GM18873 (cell line): ENCODE measurements at regions not wholly inside any gene's neighbourhood (a gene's known extent, or its start where the extent isn't known, plus 50 kb on each side); places are given as distances from the start of the nearest gene placed in this dataset.

Experiments used
- ATAC-seq: cut with Tn5 transposase; IDR thresholded peaks from one replicate; pipeline ENCODE4 v1.9.1; 2021; ENCODE audit warnings: mild to moderate bottlenecking, moderate library complexity, moderate number of reproducible peaks; ENCODE audit not compliant: unreplicated experiment, low FRiP score

GRCh38 chr19:5218963-5219530, 121.6 kb downstream of the PTPRS start:
- no peak for ATAC-seq

GRCh38 chr19:5218255-5218855, 122.3 kb downstream of the PTPRS start:
- ATAC-seq = no peak

GRCh38 chr19:5217171-5217570, 123.4 kb downstream of the PTPRS start:
- no peak for ATAC-seq

GRCh38 chr19:5216141-5216847, 124.3 kb downstream of the PTPRS start:
- ATAC-seq = no peak

- no peak for ATAC-seq
These were observed 125.2 kb downstream of the PTPRS start for GRCh38 chr19:5215431-5215830.

- no peak for ATAC-seq
These were observed 125.7 kb downstream of the PTPRS start for GRCh38 chr19:5214902-5215301.

GRCh38 chr19:5214371-5214770, 126.2 kb downstream of the PTPRS start:
- ATAC-seq = no peak

GRCh38 chr19:5213667-5214066, 126.9 kb downstream of the PTPRS start:
- ATAC-seq = no peak

GRCh38 chr19:5212101-5212500, 128.5 kb downstream of the PTPRS start:
- ATAC-seq = no peak

- no peak for ATAC-seq
These were observed 129.3 kb downstream of the PTPRS start for GRCh38 chr19:5211217-5211822.

- no peak for ATAC-seq
These were observed 130.1 kb downstream of the PTPRS start for GRCh38 chr19:5210556-5210955.

GRCh38 chr19:5207806-5208205, 132.8 kb downstream of the PTPRS start:
- ATAC-seq = no peak

- no peak for ATAC-seq
These were observed 133.9 kb downstream of the PTPRS start for GRCh38 chr19:5206751-5207075.

GRCh38 chr19:5205937-5206750, 134.5 kb downstream of the PTPRS start:
- ATAC-seq = no peak

- no peak for ATAC-seq
These were observed 135.2 kb downstream of the PTPRS start for GRCh38 chr19:5205381-5205780.

- ATAC-seq = no peak
These were observed 136.4 kb downstream of the PTPRS start for GRCh38 chr19:5204212-5204611.
